22Rv1 (cell line): ENCODE measurements at regions not wholly inside any gene's neighbourhood (a gene's known extent, or its start where the extent isn't known, plus 50 kb on each side); places are given as distances from the start of the nearest gene placed in this dataset.

Experiments
- ZFX ChIP-seq: fragments of 450-650 bp; IDR thresholded peaks from 2 replicates; pipeline ENCODE4 v1.6.1; 2017; ENCODE audit warnings: antibody characterized with exemption, borderline replicate concordance
- TF ChIP-seq, protein P1 (sequence below): fragments of 450-650 bp; IDR thresholded peaks from 2 replicates; pipeline ENCODE4 v1.5.1; 2017; ENCODE audit warnings: mild to moderate bottlenecking

DNA sequence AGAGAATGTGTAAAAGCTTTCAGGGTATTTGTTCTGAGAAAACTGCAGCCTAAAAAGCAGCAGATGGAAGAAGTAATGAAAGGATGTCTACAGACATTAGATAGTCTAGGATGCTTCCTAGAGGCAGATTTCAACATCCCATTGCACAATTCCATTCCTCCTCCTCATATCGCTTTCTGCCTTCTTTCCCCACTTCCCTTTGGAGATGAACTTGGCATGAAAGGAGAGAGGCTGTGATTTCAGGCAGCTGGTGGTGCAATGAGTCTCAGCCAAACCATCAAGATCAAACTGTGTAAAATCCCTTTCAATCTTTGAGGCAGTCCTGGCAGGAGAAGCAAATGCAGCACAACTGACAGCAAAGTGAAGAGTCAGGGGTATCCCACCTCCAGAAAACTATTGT, 438.7 kb upstream of the KCNMB2 start:
- TF ChIP-seq, protein P1, sequence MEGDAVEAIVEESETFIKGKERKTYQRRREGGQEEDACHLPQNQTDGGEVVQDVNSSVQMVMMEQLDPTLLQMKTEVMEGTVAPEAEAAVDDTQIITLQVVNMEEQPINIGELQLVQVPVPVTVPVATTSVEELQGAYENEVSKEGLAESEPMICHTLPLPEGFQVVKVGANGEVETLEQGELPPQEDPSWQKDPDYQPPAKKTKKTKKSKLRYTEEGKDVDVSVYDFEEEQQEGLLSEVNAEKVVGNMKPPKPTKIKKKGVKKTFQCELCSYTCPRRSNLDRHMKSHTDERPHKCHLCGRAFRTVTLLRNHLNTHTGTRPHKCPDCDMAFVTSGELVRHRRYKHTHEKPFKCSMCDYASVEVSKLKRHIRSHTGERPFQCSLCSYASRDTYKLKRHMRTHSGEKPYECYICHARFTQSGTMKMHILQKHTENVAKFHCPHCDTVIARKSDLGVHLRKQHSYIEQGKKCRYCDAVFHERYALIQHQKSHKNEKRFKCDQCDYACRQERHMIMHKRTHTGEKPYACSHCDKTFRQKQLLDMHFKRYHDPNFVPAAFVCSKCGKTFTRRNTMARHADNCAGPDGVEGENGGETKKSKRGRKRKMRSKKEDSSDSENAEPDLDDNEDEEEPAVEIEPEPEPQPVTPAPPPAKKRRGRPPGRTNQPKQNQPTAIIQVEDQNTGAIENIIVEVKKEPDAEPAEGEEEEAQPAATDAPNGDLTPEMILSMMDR, result no peak
- no peak for TF ChIP-seq ZFX
